Head of caudate nucleus (tissue), 42 donors: ENCODE measurements at regions not wholly inside any gene's neighbourhood (a gene's known extent, or its start where the extent isn't known, plus 50 kb on each side); places are given as distances from the start of the nearest gene placed in this dataset.

Experiments
- DNase-seq, 42 donors: peaks; one replicate each; pipeline versions ENCODE4 v3.0.0 to v3.0.0-alpha.2; 2020 to 2021; ENCODE audit warnings: mixed read lengths in 7 of 42
- intact Hi-C: fragments of 100-400 bp; cut with DNase I; formaldehyde crosslinking; loops from one replicate; pipeline ENCODE4 v1.15.0; 2022

DNA sequence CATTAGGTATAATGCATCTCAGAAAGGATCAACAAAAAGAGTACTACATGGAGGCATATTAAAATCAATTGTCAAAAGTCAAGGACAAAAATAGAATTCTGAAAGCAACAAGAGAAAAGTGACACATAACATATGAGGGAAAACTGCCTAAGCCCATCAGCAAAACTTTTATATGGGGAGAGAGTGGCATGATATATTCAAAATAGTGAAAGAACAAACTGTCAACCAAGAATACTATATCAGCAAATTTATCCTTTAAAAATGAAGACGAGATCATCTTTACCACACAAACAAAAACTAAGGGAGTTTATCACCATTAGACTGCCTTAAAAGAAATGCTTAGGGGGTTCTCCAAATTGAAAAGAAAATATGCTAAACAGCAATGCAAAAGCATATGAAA, 86.4 kb upstream of the CHRDL1 start:
- intact Hi-C loops: no loop called here
- DNase-seq: no peak

DNA sequence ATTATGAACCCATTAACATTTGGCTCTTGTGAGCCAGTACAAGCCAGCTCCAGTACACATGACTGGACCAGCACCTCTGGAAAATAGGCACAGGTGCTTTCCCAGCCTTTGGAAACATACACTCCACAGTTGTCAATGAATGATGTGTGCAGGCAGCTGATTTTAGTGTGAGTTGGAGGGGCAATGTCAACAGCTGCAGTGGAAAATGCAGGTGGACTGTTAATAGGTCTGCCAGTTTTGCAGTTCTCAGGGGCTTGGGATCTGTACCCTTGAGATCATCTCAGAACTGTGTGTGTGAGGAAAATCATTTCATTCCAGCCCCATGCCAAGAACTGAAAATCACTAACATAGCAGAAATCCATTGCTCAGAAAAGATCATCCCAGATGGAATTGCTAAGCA, 81.7 kb upstream of the CHRDL1 start:
- no peak for DNase-seq
- intact Hi-C loops: no loop called here

DNA sequence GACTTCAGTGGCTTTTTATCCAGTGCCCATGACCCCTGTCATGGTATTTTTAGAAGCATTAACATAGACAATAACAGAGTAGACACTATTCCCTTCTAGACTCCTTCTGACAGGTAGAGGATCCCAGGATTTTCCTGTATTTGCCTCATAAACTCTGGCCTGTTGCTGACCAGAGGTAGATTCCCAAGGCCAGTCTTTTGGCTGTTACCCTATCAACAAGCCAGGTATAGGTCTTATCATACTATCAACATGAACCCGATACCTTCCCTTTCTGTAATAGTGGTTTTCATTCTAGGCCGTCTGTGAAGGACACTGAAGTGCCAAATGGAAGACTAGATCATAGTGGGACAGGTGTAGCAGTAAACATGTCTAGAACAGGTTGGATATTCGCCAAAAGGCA, 76.2 kb upstream of the CHRDL1 start:
- no peak for DNase-seq
- intact Hi-C loops: no loop called here

DNA sequence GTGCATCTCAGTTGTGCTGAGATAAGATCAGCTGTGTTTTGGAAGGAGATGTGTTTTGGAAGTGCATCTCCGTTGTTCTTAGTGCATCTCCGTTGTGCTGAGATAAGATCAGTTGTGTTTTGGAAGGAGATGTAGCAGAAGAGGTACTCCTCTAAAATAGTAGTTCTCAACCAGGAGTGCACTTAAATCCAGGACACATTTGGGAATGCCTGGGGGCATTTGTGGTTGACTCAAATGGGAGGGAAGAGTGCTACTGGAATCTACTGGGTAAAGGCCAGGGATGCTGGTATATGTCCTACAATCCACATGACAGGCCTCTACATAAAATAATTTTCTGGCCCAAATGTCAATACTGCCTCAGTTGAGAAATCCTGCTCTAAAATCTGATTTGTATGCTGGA, 70.8 kb upstream of the CHRDL1 start:
- no peak for DNase-seq
- intact Hi-C loops: no loop called here

DNA sequence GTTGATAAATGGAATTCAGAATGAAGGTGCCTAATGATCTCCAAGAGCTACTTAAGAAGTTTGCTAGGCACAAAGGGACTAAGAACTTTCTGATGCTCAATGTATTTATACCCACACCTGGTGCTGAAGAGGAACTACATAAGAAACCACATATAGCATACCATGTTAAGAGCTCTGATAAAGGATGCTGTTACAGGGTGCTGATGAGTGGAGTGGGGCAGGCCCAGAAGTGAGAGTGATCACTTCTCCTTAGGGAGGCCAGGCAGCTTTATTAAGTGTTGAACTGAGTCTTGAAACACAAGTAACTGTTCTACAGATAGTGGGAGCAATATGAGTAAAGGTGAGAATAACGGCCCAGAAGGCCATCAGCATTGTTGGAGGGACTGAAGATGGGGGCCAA, 68.3 kb upstream of the CHRDL1 start:
- no peak for DNase-seq
- intact Hi-C loops: no loop called here

DNA sequence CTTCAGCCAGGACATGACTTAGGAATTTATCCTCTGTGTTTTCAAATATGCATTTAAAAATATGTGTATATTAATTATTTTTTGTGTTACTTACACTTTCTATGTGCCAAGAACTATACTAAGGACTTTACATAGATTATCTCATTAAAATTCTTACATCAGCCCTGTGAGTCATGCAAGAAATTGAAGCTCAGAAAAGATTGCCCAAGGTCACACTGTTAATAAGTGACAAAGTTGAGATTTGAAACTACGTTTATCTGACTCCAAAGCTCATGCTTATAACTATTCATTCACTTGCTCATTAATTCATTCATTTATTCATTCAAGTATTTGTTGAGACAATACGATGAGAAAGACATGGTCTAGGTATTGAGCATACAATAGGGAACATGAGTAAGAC, 62.9 kb upstream of the CHRDL1 start:
- no peak for DNase-seq
- intact Hi-C loops: no loop called here

DNA sequence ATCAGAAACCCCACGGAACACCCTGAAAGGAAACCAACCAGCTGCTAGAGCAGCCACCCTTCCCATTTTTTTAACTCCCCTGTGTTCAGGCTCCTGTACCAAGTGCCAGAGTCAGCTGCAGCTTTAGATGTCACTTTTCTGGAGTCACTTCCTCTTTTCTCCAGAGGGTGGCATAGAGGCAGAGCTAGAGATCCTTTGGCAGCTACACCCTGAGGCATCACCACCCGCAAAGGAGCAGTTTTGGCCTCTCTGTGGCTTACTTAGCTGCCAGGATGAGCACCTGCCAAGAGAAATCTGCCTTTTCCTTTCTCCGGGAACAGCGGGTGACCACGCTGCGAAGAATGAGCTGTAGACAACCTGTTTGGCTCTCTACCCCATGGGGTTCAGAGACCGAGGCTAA, 58.0 kb upstream of the CHRDL1 start:
- DNase-seq: peak in 24 of 42 donors; percentile 1 to 59 (median 22)
- intact Hi-C loops: no loop called here

DNA sequence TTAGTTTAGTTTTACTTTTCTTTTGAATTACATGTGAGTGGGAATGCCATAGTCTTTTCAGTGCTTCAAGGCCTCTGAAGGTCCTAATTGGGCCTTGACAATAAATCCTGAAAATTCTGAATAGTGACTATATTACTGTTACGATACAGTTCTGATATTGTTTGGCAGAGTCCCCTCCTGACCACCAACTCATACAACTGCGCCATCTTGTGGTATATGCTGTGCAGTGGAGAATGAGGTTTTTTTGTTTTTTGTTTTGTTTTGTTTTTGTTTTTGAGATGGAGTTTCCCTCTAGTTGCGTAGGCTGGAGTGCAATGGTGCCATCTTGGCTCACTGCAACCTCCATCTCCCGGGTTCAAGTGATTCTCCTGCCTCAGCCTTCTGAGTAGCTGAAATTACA, 56.6 kb upstream of the CHRDL1 start:
- intact Hi-C loops: no loop called here
- DNase-seq: no peak

DNA sequence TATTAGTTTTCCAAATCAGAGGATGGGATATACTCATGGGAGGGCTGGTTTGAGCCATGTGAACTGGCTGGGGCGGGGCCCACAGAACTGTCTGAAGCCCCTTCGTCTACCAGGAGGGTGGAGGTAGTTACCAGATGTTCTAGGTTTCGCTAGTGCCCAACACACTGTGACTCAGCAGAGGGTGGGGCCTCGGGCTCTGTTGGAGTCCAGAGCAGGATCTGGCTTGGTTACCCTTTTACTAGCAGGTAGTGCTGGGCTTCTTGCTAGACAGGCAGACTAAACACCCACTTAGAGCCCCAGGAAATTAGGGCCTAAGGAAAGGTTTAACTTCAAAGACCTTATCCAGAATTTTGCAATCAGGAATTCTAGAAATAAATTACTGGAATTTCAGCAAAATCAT, 56.2 kb upstream of the CHRDL1 start:
- DNase-seq: no peak
- intact Hi-C loops: no loop called here

DNA sequence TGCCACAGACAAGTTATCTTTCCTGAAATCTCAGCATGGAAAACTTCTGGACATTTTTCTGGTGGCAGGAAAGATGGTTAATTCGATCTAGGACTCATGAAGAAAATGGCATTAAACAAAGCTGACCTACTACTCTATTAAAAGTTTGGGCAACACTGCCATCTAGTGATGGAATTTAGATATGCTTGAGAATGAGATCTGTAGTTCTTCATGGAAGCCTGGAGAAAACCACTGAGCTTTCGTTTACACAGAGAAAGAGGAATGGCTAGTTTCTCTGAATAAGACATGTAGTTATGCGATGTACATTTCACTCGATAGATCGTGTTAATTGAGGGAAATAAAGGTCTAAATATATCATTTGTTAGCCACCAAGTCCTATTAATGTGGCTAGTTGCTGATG, 51.7 kb upstream of the CHRDL1 start:
- DNase-seq: peak in 10 of 42 donors; percentile 17 to 65 (median 38)

DNA sequence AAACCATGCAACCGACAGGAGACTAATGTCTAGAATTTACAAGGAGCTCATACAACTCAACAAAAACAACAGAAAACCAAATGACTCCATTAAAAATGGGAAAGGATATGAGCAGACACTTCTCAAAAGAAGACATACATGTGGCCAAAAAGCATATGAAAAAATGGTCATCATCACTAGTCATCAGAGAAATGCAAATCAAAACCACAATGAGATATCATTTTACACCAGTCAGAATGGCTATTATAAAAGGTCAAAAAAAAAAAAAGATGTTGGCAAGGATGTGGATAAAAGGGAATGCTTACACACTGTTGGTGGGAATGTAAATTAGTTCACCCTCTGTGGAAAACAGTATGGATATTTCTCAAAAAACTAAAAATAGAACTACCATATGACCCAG, 50.5 kb upstream of the CHRDL1 start:
- intact Hi-C loops: loop anchor here (5.0 kb wide), 1 partner anchor 394 kb away; no protein-coding TSS in a partner anchor
- no peak for DNase-seq

More for the DNA sequence above, 51.7 kb upstream of the CHRDL1 start:
- intact Hi-C loops: loop anchor here (5.0 kb wide), 1 partner anchor 395 kb away; no protein-coding TSS in a partner anchor
